Panc1 (cell line): ENCODE measurements at regions not wholly inside any gene's neighbourhood (a gene's known extent, or its start where the extent isn't known, plus 50 kb on each side); places are given as distances from the start of the nearest gene placed in this dataset.

Source experiments
- ATAC-seq: fragments of 200-7000 bp; cut with Tn5 transposase; 2 replicates; pipeline ENCODE4 v1.9.1; 2020; ENCODE audit warnings: mild to moderate bottlenecking, moderate library complexity
- BruUV-seq: library from RNA; stranded (reverse); fragments of 400-500 nt; replicated peaks from 2 replicates; lab custom pipeline; 2021; lab: Mats Ljungman, UMichigan
- CTCF ChIA-PET: fragments of 300-600 bp; sonication (Branson Sonifier 250); formaldehyde crosslinking; loops from one replicate; lab custom pipeline; 2022; ENCODE audit warnings: antibody characterized with exemption; lab: Charles Lee
- POLR2A ChIA-PET: fragments of 300-600 bp; sonication (Branson Sonifier 250); formaldehyde crosslinking; loops from one replicate; lab custom pipeline; 2022; ENCODE audit warnings: antibody characterized with exemption; lab: Charles Lee
- DNase-seq: peaks from one replicate; pipeline ENCODE4 v3.0.0-alpha.2; 2010; ENCODE audit warnings: low read depth, low spot score
- H3K27ac ChIP-seq: 2 replicates; pipeline ENCODE4 v1.5.1; 2011; ENCODE audit warnings: mild to moderate bottlenecking, low read length, inconsistent platforms
- H3K27me3 ChIP-seq: fragments of 200-500 bp; sonication (Bioruptor generic); 2 replicates; pipeline ENCODE4 v1.6.0; 2014; ENCODE audit warnings: low read length, inconsistent platforms; ENCODE audit not compliant: control insufficient read depth, insufficient read depth
- H3K36me3 ChIP-seq: fragments of 200-500 bp; sonication (Bioruptor generic); 2 replicates; pipeline ENCODE4 v1.5.1; 2014; ENCODE audit warnings: inconsistent platforms, mild to moderate bottlenecking, low read length, moderate library complexity; ENCODE audit not compliant: control insufficient read depth, insufficient read depth
- H3K4me1 ChIP-seq: 2 replicates; pipeline ENCODE4 v1.5.1; 2011; ENCODE audit warnings: inconsistent platforms, mild to moderate bottlenecking, low read length, moderate library complexity; ENCODE audit not compliant: control insufficient read depth, insufficient read depth
- H3K4me3 ChIP-seq, 2 experiments: 2 replicates each; pipeline ENCODE4 v1.5.1; 2011 to 2012; ENCODE audit warnings: low read depth in 2 of 2, low read length in 2 of 2, mild to moderate bottlenecking in 2 of 2, inconsistent platforms in 1 of 2, moderate library complexity in 1 of 2
- H3K9me3 ChIP-seq: fragments of 200-500 bp; sonication (Bioruptor generic); 2 replicates; pipeline ENCODE4 v1.5.1; 2014; ENCODE audit warnings: low read depth, mild to moderate bottlenecking, inconsistent platforms, low read length, moderate library complexity; ENCODE audit not compliant: control insufficient read depth, insufficient read depth
- CTCF ChIP-seq: fragments of 450-650 bp; IDR thresholded peaks from 2 replicates; pipeline ENCODE4 v1.5.1; 2017; ENCODE audit warnings: mild to moderate bottlenecking
- POLR2AphosphoS5 ChIP-seq: IDR thresholded peaks from 2 replicates; pipeline ENCODE4 v1.6.1; 2012; ENCODE audit warnings: mild to moderate bottlenecking, low read depth, low read length, moderate library complexity
- REST ChIP-seq, 2 experiments: IDR thresholded peaks; 2 replicates each; pipeline ENCODE4 v1.6.1; 2011 to 2012; ENCODE audit warnings: low read depth in 2 of 2, control low read depth in 1 of 2, low read length in 1 of 2, mild to moderate bottlenecking in 1 of 2, moderate library complexity in 1 of 2; ENCODE audit not compliant: insufficient read depth in 1 of 2
- SIN3A ChIP-seq: IDR thresholded peaks from 2 replicates; pipeline ENCODE4 v1.6.1; 2012; ENCODE audit warnings: low read depth, mild to moderate bottlenecking, low read length, moderate library complexity, borderline replicate concordance; ENCODE audit not compliant: insufficient read depth
- TCF7L2 ChIP-seq: IDR thresholded peaks from 2 replicates; pipeline ENCODE4 v1.6.1; 2011; ENCODE audit warnings: mild to moderate bottlenecking, low read depth, low read length, inconsistent platforms
- in situ Hi-C: cut with HindIII; loops from 2 replicates; pipeline ENCODE4 v1.10.0; 2016; ENCODE audit warnings: low sequenced_read_pairs, low pct_unique_long_range_greater_than_20kb
- intact Hi-C: fragments of 100-400 bp; cut with micrococcal nuclease; formaldehyde crosslinking; loops from one replicate; pipeline ENCODE4 v1.10.0; 2022; ENCODE audit not compliant: unreplicated experiment

- ChIA-PET POLR2A (no interaction called here), CTCF (no interaction called here)
- no peaks in the 10 kb centered on the region for H3K4me1 ChIP-seq
- H3K36me3 ChIP-seq: no peaks in the 10 kb centered on the region
- H3K27ac ChIP-seq: no peak overlapping the region
- H3K9me3 ChIP-seq: no peaks in the 10 kb centered on the region
- no peaks in the 10 kb centered on the region for H3K27me3 ChIP-seq
- TF ChIP-seq REST (IDR thresholded peaks at IDR 0.05; ENCODE audit: insufficient read depth in 1 of 2, low read depth in 2 of 2, low read length in 1 of 2) (no peak), TCF7L2 (no peak), SIN3A (no peak)
- BruUV-seq: no TSS peak
- H3K4me3 ChIP-seq: no peak overlapping the region
- DNase-seq (no peak), ATAC-seq (no peak)
- intact Hi-C loops (loop anchor here (2.0 kb wide), 1 partner anchor 35 kb away; no protein-coding TSS in a partner anchor), in situ Hi-C loops (no loop called here)
These were observed 268.5 kb downstream of the DUSP10 start for GRCh38 chr1:221473411-221473810.

GRCh38 chr1:221477252-221477651 is 264.6 kb downstream of the DUSP10 start:
- ChIA-PET CTCF (interaction anchor here (0.8 kb wide), 1 partner anchor 978 kb away, joined by 3 read pairs; no protein-coding TSS in a partner anchor), POLR2A (no interaction called here)

More at GRCh38 chr1:221477252-221477651, 264.6 kb downstream of the DUSP10 start:
- no peak for DNase-seq
- ATAC-seq: no peak
- Histone ChIP-seq H3K27me3 (no peaks in the 10 kb centered on the region), H3K36me3 (no peaks in the 10 kb centered on the region), H3K9me3 (no peaks in the 10 kb centered on the region), H3K4me3 (no peak overlapping the region), H3K27ac (no peak overlapping the region), H3K4me1 (no peaks in the 10 kb centered on the region)
- intact Hi-C loops (no loop called here), in situ Hi-C loops (no loop called here)
- no TSS peak for BruUV-seq
- TF ChIP-seq TCF7L2: no peak
- no peak for TF ChIP-seq CTCF
- TF ChIP-seq SIN3A: no peak
- no peak for TF ChIP-seq REST (IDR thresholded peaks at IDR 0.05; ENCODE audit: insufficient read depth in 1 of 2, low read depth in 2 of 2, low read length in 1 of 2)
- TF ChIP-seq POLR2AphosphoS5: no peak
